HG03095 (cell line): ENCODE measurements at regions not wholly inside any gene's neighbourhood (a gene's known extent, or its start where the extent isn't known, plus 50 kb on each side); places are given as distances from the start of the nearest gene placed in this dataset.

Experiments
- ATAC-seq: cut with Tn5 transposase; IDR thresholded peaks from one replicate; pipeline ENCODE4 v1.9.1; 2021; ENCODE audit warnings: moderate library complexity; ENCODE audit not compliant: unreplicated experiment

- no peak for ATAC-seq
These were observed 344.4 kb upstream of the PODXL start for GRCh38 chr7:131900785-131901287.

- ATAC-seq = no peak
These were observed 343.0 kb upstream of the PODXL start for GRCh38 chr7:131899271-131900030.

DNA sequence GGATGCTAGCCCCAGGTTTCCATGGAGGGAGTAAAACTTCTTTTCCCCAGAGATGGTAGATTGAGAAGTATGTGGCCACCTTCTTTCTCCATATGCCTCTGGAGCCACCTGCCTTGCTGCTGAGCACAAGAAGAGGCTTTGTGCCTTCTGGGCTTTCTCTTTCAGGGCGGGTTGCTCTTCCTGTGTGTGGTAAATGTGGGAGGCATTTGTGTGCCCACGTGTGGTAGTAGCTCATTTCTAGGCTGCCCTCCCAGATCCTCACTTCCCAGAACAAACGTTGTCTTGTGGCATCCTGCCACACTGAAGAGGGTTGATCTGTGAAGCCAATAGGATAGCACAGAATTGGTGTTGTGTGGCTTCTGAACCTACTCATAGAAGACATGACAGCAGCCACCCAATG, 342.0 kb upstream of the PODXL start:
- ATAC-seq = no peak

DNA sequence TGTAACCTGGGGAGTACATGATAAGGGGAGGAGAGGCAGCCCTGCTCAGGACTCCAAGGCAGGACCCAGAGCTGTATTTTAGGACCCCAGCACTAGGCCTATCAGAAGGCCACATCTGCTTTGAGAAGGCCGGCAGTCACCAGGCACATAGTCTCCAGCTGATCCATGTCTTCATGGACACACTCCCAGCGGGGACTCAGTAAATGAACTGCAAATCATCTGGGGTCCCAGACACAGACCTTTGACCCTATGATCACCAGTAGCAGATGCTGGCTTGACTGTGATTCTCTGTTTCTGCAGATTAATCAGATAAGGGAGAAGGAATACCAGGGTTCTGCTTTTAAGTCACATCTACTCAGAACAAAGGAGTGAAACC, 341.4 kb upstream of the PODXL start:
- no peak for ATAC-seq

GRCh38 chr7:131897016-131897789, 340.8 kb upstream of the PODXL start:
- ATAC-seq = no peak

DNA sequence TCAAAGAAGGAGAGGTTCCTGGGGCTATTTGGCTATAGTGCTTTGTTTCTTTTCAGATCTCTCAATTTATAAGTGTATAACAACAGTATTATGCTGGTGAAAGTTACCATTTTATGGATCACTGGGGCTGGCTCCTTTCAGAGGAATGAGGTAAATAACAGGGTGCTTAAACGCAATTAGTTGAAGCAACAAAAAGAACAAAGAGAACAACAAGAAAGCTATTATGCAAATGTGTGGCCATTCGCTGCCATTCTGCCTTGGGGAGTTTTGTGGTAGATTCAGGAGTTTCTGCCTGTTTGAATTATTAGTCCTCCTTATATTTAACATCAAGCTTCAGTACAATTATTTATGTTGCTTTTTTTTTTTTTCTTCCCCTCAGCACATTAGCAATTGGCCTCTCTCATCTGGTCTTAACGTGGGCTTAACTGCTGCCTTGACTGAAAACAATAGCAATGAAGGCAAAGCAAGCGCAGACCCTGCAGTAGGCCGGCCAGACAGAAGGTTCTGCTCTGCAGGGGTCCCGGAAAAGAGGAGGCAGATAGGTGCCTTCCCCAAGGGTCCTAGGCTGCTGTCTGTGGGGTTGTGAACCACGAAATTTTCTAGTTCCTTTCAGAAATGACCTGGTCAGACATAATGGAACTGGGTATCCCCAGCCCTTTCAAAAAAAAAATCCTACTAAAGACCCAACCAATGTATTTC, 339.9 kb upstream of the PODXL start:
- ATAC-seq = no peak

DNA sequence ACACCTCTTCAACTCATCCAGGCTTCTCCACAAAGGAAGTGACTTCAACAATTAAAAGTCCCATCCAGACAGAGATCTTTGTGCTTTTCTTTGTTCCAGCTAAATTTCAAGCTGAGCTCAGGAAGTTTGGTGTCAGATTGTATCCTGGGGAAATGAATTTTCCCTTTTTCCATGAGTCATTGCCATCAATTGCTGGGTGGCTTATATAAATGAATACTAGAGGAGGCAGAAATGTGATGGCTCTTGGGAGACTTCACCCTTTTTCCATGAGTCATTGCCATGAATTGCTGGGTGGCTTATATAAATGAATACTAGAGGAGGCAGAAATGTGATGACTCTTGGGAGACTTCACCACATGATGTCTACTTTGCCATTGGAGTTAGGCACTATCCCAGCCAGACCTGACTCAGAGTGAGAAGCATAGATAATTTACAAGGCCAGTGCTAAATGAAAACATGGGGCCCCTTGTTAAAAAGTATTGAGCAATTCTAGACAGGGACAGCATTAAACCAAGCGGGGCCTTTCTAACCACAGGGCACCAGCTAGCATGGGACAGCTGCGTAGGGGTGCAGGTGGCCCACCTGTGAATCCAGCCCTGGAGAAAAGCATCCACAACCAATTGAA, 339.2 kb upstream of the PODXL start:
- no peak for ATAC-seq

GRCh38 chr7:131893631-131894340, 337.4 kb upstream of the PODXL start:
- ATAC-seq = no peak

GRCh38 chr7:131890176-131890575, 333.7 kb upstream of the PODXL start:
- no peak for ATAC-seq

DNA sequence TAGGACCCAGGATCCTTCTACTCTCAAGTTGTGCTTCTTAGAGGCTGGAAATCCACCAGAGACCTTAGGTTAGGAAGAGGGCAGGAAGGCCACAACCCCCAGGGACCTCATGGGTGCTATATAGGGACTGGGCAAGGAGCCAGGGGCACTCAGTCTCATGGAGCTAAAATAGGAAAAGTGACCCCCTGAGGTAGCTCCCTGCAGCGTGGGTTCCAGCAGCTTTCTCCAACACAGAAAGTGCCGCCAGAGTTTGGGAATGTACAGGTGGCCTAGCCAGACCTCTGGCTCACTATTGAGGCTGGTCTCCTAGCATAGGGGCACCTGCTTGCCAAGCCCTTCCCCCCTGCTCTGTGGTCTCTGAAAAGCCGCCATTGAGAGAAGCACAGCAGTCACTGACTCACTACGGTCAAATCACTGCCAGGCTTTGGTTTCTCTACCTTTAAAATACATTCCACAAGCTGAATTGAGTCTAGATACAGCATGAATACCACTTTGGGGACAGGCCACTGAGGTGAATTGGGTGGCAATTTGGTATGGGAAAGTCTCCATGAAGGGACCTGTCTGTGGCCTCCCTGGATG, 333.2 kb upstream of the PODXL start:
- no peak for ATAC-seq

GRCh38 chr7:131883769-131884168, 327.3 kb upstream of the PODXL start:
- ATAC-seq = no peak

GRCh38 chr7:131883196-131883595, 326.8 kb upstream of the PODXL start:
- no peak for ATAC-seq

DNA sequence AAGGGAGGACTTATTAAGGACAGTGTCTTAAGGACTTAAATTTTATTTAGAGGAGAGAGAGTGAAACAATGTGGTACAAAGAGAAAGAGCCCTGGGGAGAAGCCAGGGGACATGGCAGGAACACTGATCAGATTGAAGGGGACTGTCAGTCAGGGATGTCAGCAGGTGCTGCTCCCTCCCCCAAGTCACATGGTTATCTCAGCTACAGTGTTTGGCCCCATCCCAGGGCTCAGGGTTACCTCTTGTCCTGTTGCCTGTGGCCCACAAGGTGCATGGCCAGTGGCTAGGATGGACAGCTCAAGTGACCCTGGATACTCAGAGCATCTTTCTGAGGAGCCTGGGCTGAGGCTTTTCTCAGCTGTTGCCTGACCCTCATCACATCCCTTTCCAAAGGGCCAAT, 325.9 kb upstream of the PODXL start:
- no peak for ATAC-seq

DNA sequence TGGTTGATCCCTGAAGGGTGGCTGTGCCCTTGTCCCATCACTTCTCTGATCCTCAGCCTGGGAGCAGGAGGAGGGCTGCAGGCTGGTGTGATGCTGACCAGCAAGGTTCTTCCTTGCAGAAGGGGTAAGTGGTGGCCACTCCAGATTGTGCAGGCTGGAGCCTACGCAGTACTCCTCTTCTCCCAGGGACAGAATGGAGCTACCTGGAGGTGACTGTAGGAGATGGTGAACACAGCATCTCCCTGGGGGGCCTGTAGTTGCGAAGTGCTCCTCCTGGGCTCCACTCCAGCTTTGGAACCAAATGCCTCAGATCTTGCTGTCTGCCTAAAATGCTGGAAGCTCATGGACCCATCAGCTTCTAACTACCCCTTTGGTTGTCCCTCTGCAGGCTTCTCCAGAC, 323.6 kb upstream of the PODXL start:
- no peak for ATAC-seq

DNA sequence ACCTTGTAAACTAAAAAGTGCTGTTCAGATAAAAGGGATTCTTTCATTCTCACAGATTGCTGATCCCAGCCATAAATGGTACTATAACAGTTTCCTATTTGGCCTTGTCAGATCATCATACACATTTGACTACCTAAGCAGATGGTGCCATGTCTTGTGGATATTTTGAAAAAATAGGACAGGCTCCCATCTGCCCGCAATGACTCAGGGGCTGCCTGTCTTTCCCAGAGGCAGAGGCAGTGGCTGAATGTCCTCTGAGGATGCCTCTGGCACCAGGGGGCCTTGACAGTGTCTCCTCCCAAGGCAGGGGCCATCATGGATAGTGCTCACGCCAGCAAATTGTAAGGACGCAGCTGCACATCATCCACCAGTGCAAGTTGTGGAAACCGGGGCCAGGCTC, 323.0 kb upstream of the PODXL start:
- no peak for ATAC-seq

DNA sequence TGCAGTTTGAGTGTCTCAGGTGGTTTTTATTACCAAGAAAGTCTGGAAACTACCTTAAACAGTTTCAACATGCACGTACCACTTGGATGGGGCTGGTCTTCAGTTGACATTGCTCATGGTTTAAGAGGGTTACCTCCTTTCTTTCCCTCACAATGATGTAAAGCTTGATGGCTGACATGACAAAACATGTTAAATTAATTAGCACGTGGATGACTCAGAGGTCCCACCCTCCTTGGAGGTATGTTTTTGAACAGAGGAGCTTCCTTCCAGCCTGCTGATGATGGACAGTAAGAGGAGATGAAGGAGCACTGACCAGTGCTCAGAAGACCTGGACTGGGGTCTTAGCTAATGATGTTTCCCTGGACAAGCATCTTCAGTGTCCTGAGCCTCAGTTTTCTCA, 322.3 kb upstream of the PODXL start:
- ATAC-seq = no peak

- no peak for ATAC-seq
These were observed 317.2 kb upstream of the PODXL start for GRCh38 chr7:131873581-131873980.

DNA sequence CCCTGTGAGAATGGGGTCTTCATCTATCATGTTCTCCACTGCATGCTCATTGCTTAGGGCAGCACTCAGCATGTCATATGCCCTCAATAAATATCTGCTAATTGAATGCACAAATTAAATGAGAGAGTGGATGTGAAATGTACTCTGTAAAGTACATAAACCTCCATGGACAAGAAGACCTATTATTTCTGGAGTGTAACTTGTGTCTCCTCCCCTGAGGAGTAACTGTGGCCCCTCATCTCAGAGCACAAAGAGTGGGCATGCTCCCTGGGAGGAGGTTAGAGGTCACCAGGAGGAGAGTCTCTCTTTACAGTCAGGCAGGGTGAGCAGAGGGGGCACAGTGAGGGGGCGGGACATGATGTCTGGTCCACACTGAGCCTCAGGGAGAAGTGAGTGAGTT, 313.6 kb upstream of the PODXL start:
- no peak for ATAC-seq

DNA sequence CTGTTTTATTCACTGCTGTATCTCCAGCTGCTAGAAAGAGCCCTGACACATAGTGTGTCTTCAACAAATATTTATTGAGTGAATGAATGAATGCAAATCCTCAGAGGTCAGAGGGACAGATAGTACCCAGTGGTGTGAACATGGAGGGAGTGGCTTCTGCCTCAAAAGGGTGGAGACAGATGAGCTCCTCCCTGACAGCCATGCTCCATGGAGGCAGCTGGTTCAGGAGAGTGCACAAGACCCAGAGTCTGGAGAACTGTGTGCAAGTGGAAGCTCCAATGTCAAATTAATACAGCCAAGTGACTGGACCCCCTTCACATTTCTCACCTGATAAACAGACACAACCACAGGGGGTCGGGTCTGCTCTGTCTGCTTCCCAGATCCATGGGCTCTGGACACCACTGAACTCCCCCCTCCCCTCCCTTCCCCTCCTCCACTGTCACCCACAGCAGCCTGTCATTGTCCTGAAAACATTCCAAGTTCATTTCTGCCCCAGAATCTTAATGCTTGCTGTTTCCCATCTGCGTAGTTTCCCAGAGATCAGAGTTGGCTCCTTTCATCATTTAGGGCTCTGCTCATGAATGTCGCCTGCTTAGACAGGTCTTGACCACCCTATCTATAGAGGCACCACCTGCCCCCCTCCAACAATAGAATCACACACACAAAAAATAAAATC, 312.9 kb upstream of the PODXL start:
- ATAC-seq = no peak

GRCh38 chr7:131867461-131867860, 311.0 kb upstream of the PODXL start:
- ATAC-seq = no peak
